DND-41 (cell line): ENCODE measurements at regions not wholly inside any gene's neighbourhood (a gene's known extent, or its start where the extent isn't known, plus 50 kb on each side); places are given as distances from the start of the nearest gene placed in this dataset.

ENCODE experiments used
- CTCF ChIP-seq: IDR thresholded peaks from 2 replicates; pipeline ENCODE4 v1.5.1; 2012; ENCODE audit warnings: borderline replicate concordance, low read length, moderate library complexity, mild to moderate bottlenecking; ENCODE audit not compliant: poor library complexity, severe bottlenecking; ENCODE audit errors: extremely low read depth
- EZH2 ChIP-seq: IDR thresholded peaks from 3 replicates; pipeline ENCODE4 v1.6.1; 2012; ENCODE audit warnings: borderline replicate concordance, low read depth, mild to moderate bottlenecking, moderate library complexity, low read length, inconsistent platforms; ENCODE audit not compliant: severe bottlenecking

DNA sequence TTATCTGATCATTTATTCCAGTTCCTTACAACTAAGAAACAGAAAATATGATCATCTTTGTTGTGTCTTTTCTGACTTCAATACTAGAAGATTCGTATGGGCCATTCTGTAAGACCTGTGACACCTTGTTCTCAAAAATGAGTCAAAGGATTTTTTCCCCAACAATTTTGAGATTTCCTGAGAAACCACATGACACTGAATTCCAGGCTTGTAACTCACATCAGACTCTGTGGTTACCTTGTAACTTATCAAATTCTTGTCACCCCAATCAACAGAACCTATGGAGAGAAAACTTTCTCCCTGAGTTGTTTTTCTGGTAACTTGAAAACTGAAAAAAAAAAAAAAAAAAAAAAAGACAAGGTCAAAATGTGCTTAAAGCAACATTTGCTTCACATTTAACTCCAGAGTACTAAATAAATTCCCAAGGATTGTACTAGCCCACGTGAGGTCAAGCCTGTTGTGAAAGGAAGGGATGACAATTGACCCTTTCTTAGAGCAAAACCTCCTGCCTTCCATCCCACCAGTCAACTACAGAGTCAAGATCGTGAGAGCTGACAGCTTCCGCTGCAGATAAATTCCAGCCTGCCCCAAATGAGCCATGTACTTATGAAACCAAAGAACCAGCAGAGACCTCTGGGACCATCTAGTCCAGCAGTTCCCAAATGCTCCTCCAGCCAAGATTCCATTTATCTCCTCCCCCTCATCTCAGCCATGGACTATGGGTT, 140.3 kb downstream of the TBX18 start:
- TF ChIP-seq CTCF: no peak
- no peak for TF ChIP-seq EZH2
